ENCODE measurements at regions not wholly inside any gene's neighbourhood (a gene's known extent, or its start where the extent isn't known, plus 50 kb on each side); places are given as distances from the start of the nearest gene placed in this dataset.

DNA sequence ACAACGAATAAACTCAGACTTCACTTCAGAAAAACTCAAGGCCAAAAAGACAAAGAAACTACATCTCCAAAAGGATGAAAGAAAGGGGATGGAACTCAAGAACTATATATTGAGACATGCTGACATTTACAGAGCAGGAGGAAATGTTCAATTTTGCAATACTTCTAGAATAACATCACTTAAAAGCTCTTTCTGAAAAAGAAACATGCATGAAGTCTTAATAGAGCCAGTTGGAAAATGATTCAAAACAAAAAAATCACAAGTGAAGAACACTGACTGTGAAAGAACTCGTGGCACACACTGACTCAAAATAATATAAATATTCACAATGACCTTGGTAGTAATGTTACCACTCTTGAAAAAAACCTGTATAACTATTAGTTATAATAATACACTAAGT lies 267.8 kb upstream of the NREP start:
- Histone ChIP-seq H2BK15ac (ENCODE audit: low read depth, low read length) (no peak overlapping the region), H4K5ac (ENCODE audit: low read depth, low read length) (no peak overlapping the region), H3K4me2 (ENCODE audit: low read depth, low read length) (no peak overlapping the region), H3K4ac (ENCODE audit: low read depth, low read length) (no peak overlapping the region), H2BK20ac (ENCODE audit: low read depth, low read length) (no peak overlapping the region), H3K27me3 (ENCODE audit: control insufficient read depth, insufficient read depth, low read length) (no peaks in the 10 kb centered on the region), H3K9ac (ENCODE audit: low read depth, low read length) (no peak overlapping the region), H2BK120ac (ENCODE audit: low read depth, low read length) (no peak overlapping the region), H3K18ac (ENCODE audit: low read depth, low read length) (no peak overlapping the region), H3K9me1 (ENCODE audit: insufficient read depth, low read length) (no peaks in the 10 kb centered on the region), H3K27ac (ENCODE audit: insufficient read depth, low read length) (no peak overlapping the region), H2BK5ac (ENCODE audit: low read depth, low read length, poor library complexity, severe bottlenecking) (peak overlapping the region; percentile 18), H3K4me1 (ENCODE audit: control insufficient read depth, insufficient read depth, low read length) (no peaks in the 10 kb centered on the region; the same call in 1 of the 2 replicates), H4K20me1 (ENCODE audit: insufficient read depth, low read length) (no peaks in the 10 kb centered on the region), H3K14ac (replicated peaks; ENCODE audit: low read depth, low read length) (no peak overlapping the region), H3K9me3 (ENCODE audit: control insufficient read depth, insufficient read depth, low read length) (no peaks in the 10 kb centered on the region), H2AFZ (replicated peaks; ENCODE audit: low read length, poor library complexity) (no peak overlapping the region), H3K36me3 (ENCODE audit: control insufficient read depth, insufficient read depth, low read length) (no peaks in the 10 kb centered on the region), H2AK5ac (ENCODE audit: low read depth, low read length) (no peak overlapping the region), H3K4me3 (ENCODE audit: insufficient read depth, low read depth, low read length) (no peak overlapping the region), H3K79me1 (ENCODE audit: low read depth in 1 of 2, low read length in 2 of 2) (no peaks in the 10 kb centered on the region), H3K23ac (ENCODE audit: low read depth, low read length) (no peak overlapping the region), H4K8ac (ENCODE audit: low read depth in 2 of 2, low read length in 2 of 2) (no peak overlapping the region; a peak in 1 of 4 replicates), H3K56ac (ENCODE audit: extremely low read depth, insufficient read depth, low read length) (no peak overlapping the region), H4K91ac (ENCODE audit: insufficient read depth, low read depth, low read length) (no peak overlapping the region), H2AK9ac (replicated peaks; ENCODE audit: low read depth, low read length, poor library complexity) (no peak overlapping the region)
- ATAC-seq (ENCODE audit: low read depth) (peak; percentile 48; the same call in 1 of the 2 replicates), DNase-seq (peak; percentile 64)
- in situ Hi-C loops (cut with MboI; ENCODE audit: low sequenced_read_pairs): no loop called here
- WGBS, 2 experiments (ENCODE audit: extremely low coverage in 2 of 2, insufficient read length in 1 of 2): no CpG with 5 or more reads among the region's 2 CpGs
- POLR2A ChIA-PET (ENCODE audit: unreplicated experiment): no interaction called here
- CTCF ChIA-PET: no interaction called here
- TF ChIP-seq MAFK (IDR thresholded peaks at IDR 0.05; ENCODE audit: low read depth, low read length) (no peak), CEBPB (IDR thresholded peaks at IDR 0.05; ENCODE audit: low read depth, low read length) (peak; percentile 53; the same call in 1 of the 2 replicates), NFE2L2 (IDR thresholded peaks at IDR 0.05; ENCODE audit: low read depth, low read length) (no peak), RAD21 (IDR thresholded peaks at IDR 0.05; ENCODE audit: low read length) (no peak), BHLHE40 (IDR thresholded peaks at IDR 0.05; ENCODE audit: low read depth, low read length) (no peak), MXI1 (IDR thresholded peaks at IDR 0.05; ENCODE audit: borderline replicate concordance, low read depth, low read length) (no peak), SMC3 (IDR thresholded peaks at IDR 0.05; ENCODE audit: low read depth, low read length) (no peak)
- TF ChIP-seq, protein P1, sequence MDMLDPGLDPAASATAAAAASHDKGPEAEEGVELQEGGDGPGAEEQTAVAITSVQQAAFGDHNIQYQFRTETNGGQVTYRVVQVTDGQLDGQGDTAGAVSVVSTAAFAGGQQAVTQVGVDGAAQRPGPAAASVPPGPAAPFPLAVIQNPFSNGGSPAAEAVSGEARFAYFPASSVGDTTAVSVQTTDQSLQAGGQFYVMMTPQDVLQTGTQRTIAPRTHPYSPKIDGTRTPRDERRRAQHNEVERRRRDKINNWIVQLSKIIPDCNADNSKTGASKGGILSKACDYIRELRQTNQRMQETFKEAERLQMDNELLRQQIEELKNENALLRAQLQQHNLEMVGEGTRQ (IDR thresholded peaks at IDR 0.05; ENCODE audit: low read depth, low read length): no peak
- no TSS peak for BruUV-seq (replicated peaks)
- intact Hi-C loops (cut with micrococcal nuclease): loop anchor here (5.0 kb wide), 1 partner anchor 38 kb away; no protein-coding TSS in a partner anchor
- dilution Hi-C loops (cut with HindIII; ENCODE audit: low sequenced_read_pairs, unreplicated experiment): no loop called here
